Fibroblast of skin of abdomen (primary cell): ENCODE measurements at regions not wholly inside any gene's neighbourhood (a gene's known extent, or its start where the extent isn't known, plus 50 kb on each side); places are given as distances from the start of the nearest gene placed in this dataset.

Experiments
- DNase-seq: peaks from one replicate; pipeline ENCODE4 v3.0.0-alpha.2; 2013

DNA sequence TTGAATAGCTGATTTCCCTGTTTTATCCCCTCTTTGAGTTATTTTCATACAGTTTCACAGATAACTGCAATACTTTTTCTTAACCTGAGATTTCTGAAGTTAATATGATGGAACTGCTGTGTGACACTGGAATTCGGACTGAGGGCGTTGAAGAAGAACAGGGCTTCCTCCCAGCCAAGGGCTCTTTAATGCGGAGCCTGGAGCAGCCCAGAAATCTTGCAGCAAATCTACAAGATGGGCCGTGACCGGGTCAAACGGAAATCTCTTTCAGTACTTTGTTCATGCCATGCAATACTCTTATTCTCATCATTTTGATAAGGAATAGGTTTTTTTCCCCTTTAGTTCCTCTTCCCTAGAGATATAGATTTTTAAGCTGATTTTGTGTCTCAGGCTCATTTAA lies 236.8 kb upstream of the IRX4 start:
- DNase-seq = no peak

DNA sequence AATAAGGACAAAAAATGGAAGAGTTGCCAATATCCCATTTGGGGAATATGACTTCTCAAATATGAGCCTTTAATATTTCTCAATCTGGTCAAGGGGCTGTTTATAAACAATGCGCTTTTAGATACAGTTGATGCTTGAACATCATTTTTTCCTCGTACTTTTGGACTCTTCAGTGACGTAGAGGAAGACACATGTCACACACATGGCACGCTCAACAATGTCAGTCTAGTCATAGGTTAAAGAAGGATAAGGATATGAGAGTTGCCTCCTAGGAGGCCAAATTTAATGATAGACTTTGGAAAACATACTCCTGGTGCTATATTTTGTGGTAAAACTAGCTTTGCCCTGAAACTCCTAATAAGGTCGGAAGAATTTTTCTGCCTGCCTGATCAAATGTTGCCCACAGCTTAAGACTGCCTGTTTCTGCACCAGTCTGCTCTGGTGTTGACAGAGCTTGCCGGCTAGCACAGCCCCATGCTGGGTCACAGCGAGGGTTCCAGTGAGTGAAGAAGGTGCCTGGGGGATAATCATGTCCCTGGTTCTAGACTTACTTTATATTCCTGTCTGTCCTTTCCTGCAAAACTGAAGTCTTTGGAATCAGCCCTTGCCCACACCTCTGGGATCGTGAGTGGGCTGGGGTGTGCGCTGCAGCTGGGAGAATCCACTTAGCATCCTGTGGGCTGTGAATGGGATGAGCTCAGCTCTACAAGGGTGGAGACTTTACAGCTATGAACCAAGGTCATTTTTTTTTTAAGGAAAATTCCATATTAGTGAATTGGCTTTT lies 230.8 kb upstream of the IRX4 start:
- DNase-seq = no peak

DNA sequence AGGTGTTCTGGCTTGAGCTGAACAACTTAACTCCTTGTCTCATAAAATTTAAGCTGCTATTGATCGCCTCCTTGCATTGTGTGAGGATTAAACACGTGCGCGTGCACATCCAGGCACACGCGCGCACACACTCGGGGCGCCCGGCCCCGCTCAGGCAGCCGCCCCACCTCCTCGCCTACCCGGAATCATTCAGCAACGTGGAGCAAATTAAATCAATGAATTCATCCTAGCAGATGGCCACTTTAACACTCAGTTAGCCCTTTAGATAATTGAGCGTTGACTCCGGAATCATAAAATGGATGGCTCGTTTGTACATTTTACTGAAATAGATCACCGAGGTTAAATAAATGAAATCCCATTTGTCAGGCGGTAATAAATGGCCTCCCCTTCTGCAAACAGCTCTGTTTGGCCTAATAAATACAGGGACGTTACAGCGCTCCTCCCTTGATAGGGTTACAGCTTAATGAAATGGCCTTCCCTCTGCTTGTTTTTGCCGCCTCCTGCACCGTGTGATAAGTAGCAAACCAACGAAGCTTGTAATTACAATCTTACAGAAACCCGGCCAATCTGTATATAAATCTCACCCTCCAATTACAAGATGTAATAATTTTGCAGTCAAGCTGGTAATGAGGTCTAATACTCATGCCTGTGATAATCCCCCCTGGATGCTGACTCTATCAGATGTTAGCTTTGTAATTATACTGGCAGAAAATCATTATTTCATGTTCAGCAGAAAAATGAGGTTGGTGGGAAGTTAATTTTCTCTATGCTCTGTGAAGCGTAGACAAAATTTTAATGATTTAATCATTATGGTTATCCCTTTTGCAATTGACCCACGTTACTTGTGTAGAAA lies 229.7 kb upstream of the IRX4 start:
- no peak for DNase-seq

DNA sequence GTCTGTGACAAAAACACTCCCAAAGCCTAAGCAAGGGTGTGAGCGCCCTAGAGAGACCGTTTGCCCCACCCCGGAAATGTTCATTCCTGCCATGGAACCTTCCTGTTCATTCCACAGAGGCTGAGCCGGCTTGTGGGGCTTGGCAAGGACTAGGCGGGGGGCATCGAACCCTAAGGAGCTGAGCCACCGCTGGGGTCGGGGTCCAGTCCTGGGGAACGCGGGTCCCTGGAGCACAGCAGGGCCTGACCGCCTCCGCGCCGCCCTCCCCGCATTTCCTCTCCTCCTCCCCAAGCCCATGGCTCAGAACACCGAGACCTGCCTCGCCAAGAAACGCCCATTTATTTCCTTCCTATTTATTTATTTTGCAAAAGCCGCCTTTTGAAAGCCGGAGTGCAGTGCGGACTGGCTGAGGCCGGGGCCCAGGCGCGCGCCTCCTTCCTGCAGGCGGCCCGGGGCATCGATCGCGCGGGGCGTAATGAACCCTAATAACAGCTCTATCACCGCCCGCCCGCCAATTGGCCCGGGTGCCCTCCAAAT lies 228.9 kb upstream of the IRX4 start:
- no peak for DNase-seq

DNA sequence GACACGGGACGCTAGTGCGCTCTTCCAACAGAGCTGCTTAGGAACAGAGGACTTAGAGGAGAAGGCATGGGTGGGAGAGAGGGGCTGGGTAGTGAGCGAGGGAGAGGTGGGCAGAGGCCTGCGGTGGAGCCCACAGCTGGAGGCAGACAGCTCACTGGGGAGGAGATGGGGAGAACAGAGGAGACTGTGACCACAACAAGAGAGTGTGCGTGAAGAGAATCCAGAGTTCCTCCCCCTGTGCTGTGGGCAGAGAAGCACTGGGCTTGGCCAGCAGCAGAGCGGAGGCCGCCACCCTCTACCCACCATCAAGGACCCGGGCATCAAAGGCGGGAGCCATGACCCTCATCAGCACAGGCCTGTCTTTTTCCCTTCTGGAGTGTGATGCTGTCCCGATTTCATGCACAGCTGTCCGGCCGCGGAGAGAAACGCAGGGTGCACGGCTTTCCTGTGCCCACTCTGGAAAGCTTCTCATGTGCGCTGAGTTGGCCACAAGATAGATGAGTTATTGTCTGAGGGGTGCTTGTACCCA lies 228.3 kb upstream of the IRX4 start:
- DNase-seq = no peak

DNA sequence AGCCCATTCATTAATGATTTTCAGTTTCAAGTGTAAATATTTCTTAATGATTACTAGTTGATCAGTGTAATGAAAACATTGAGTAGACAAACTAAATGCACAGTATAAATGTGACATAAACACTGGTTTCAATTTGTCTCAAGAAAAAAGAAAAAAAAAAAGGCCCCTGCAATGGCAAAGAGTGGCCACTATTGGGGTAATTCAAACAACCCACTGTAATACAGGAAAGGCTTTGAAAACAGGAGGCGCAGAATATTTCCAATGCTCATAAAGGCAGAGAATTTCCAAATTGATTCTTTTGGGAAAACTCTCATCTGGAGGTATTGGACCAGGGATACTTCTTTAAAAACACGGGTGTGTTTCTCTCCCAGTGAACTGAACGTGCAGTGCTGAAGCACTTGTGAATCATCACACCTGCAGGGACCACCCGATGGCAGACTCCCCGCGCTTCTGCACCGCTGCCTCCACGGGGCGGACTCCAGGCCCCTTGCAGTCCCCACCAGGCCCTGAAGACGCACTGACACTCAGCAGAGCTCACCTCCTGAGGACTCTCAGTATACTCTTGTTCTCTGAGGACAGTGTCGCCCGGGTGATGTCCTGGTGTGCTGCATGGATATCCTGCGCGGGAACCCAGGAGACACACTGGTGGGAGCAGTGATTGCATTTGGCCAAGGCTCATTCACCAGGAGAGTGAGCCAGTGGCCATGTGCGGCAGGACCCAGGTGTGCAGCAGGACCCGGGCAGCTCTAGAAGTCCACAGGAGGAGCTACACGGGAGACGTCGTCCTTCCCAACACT lies 227.6 kb upstream of the IRX4 start:
- DNase-seq = no peak

DNA sequence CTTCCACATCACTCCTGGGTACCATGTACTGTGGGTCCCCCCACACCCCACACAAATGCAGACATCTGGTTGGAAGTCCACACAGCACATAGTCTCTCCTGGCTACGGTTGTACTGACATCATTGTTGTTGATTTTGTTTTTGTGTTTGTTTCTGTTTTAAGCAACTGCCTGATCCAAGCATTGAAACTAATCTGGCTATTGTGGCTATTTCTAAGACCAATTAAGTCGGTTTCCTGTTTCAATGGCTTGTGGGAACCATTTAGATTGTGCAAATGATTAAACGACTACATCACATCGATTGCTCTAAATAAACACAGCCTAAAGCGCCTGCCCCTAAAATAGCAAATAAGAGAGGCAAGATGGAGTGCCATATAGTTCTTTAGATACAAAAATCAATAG lies 226.8 kb upstream of the IRX4 start:
- no peak for DNase-seq

DNA sequence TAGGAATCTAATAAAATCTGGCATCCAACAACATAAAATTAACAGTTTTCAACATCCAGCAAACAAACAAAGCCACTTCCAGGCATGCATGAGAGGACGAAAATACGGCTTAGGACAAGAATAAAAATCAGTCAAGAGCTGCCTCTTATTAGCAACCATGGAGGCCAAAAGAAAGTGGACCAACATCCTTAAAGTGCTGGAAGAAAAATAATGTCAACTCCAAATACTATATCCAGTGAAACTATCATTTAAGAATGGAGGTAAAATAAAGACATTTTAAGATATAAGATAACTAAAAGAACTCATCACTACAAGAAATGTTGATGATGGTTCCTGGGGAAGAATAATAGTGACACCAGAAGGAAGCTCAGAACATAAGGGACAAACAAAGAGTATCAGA lies 224.0 kb upstream of the IRX4 start:
- no peak for DNase-seq

DNA sequence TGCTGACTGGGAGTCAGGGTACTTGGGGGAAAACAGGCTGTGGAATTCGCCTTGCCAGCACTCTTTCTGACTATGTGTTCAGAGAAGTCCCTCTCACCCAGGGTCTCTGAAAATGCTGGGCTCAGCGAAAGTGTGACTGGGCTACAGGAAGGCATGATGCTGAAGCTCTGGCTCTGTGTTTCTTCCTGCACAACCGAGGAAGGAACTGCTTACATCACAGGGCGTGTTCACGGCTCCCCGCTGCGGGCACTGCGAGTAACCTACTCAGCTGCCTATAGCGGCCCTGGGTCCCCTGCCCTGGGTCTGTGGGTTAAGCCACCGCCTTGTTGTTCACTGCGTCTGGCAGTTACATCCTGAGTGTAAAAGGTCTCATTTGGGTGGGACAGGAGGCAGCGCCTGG lies 222.4 kb upstream of the IRX4 start:
- no peak for DNase-seq

DNA sequence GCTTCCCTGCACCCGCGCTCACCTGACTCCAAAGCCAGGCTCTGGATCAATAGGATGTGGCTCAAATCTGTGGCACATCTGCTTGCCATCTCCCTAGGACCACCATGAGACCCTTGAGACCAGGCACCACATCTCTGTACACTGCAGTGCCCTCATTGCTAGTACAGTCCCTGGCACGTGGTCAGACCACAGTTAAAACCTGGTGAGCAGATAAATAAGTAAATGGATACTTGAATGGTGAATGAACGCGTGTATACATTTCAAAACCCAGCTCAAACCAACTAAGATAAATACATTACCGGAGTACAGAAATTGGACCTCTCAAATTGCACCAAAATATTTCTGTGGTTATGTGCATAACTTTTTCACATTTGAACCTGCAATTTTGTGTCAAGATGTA lies 221.2 kb upstream of the IRX4 start:
- no peak for DNase-seq

DNA sequence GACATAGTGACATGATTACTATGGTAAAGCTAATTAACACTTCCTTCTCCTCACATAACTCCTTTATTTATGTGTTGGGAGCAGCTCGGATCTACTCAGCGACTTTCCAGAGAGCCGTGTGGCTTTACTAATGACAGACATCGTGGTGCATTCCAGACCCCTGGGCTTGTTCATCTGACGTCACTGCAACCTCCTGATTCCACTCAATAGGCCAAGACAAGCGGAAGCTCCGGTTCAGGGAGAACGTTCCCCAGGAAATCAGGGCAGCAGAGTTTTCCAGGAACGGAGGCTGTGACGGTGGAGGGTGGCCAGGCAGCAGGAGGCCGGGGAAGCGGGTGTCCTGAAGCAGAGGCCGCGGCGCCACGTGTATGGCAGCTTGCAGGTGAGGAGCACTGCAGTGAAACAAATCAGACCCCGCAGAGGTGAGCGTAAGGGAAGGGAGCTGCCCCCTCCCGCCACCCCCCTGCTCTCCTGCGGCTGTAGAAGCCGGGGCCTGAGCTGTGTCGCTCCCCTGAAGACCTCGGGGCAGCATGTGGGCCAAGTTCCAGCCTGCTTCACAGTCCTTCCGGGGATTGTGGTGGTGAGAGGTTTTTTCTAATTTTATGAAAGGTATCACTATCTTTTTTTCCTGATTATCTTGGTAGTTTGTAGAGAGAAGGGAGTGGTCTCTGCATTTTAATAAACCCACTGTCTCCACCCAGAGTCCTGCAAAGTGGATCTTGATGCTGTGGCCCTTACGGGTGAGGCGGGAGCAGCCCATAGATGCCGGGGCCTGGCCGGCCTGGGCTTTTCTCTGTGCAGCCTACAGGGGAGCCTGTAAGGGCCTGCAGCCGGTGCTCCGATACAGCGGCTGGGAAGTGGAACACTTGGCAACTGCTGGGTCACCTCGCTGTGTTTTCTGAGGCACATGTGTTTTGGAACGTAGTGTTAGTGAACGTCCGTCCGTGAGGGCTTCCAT lies 220.4 kb upstream of the IRX4 start:
- no peak for DNase-seq

DNA sequence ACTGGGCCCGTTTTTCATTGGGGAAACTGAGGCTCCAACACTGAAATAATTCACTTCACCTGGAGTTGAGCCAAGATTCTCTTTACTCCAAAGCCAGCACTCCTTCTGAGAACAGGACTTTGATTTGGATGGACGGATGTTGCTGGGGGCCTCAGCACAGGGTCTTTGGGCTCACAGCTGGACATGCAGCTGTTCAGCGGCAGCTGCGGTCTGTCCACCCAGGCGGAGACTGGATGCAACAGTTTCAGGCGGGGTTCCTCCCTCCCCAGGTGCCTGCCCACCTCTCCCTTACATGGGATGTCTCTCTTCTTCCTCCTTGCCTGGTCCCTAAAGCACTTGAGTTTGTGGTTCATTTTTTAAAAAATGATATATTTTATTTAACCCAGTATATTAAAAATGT lies 219.0 kb upstream of the IRX4 start:
- DNase-seq = no peak

DNA sequence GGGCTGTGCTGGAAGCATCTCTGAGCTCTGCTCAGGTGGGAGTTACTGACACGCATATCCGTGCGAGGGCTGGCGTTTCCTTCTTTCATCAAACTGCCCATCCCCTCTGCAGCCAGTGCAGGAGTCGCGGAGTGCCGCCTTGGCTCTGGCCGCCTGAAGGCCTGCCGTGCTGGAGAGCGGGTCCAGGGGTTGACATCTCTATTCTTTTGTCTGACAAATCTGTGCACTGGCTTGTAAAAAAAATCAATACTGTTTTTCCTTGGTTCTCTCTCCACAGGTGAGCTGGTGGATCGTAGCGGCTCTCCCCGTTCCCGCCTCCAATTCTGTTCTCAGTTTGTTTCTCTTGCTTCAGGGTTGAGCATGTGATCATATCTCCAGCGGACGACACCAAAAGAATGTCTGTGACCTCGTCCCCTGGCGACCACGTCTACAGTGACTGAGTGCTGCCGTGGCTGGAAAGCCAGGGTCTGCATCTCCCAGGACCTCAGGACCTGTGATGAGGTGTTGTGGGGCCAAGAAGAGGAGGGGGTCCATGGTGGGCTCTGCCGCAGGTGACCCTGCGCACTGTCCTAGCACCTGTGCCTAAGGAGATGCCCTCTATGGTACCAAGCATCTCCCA lies 214.3 kb upstream of the IRX4 start:
- DNase-seq = no peak

DNA sequence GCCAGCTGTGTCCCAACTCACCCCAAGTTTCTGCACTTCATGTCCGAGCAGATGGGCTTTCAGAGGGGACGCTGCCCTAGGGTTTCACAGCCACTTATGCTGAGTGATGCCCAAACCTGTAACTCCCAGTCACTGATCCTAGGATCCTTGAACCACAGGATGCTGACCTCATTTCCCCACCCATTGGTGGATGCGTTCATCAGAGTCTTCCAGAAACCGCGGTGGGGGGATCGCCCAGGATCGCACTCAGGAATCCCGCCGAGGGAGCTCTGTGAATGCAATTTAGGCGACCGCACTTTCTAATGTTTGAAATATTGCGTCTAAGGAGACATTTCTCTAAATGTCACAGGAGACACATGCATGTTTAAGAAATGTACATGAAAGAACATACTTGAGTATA lies 212.3 kb upstream of the IRX4 start:
- DNase-seq = no peak

DNA sequence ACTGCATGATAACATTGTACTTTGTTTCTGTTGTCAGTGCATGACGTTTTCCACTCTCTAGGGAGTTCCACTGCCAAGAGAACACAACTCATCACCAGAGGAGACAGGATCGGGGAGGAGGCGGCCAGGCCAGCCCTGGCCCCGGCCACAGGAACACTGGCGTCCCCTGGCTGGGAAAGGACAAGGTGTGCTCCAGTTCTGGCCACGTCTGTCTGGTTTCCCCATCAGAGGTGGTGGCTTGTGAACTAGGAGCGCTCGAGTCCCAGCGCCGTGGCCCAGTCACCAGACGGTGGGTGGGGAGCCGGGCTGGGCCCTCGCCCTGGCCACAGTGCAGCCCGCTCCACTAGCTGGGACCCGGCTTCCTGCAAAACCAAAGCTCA lies 211.9 kb upstream of the IRX4 start:
- DNase-seq = no peak

DNA sequence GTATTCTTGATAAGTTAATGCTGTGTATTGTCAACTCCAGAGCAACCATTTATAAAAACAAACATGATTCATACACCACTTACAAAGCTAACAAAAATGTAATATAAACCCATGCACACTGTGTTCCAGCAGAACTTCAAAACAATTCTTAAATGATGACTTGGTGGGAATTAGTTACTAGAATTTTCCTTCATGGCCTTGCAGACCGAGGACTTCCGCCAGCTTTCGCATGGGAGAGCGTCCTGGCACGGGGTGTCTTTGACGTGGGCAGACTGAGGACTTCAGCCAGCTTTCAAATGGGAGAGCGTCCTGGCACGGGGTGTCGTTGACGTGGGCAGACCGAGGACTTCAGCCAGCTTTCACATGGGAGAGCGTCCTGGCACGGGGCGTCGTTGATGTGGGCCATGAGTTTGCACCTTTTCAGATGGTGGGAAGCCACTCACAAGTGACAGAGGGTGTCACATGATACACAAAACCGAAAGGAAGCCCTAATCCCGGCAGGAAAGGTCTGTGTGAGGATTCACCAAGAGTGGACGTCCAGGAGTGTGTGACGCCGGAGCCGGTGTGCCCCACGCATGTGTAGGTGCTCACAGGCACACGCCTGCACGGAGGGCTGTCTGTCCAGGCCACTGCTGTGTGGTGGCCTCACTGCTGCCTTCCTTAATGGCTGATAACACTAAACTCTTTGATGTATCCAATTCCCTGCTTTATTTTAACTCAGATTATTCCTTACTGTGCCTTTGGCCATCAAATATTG lies 211.3 kb upstream of the IRX4 start:
- DNase-seq = no peak

DNA sequence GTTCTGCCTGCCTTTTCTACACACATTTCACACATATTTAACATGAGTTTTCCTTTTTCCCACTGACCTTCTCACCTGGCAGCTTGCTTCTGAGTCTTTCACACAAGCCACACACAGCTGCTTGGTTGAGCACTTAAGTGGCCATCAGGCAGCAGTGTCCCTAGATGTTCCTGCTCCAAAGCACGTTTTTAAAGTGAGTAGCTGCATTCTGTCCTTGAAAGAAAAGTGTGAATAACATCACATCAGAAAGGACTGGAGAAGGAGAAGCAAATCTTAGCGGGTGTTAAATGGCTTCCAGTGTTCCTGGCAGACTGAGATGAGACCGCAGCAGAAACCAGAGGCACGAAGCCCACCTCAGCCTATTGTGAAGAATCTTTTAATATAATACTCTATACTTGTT lies 209.2 kb upstream of the IRX4 start:
- no peak for DNase-seq

DNA sequence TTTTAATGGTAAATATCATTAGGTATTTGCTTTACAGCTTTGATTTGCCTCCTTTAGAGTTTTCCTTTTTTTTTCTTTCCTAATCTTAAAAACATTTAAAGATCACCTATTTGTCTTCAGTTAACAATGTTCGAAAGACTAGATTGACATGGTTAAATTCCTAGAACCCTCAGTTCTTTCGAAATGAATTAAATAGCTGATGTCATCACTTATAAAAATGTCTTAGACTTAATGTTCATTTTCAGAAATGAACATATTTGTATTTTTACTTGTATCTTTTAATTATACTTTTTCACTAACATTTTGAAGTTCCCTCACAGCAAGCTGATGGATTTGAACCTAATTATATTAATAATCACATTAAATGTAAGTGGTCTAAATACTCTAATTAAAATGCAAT lies 205.3 kb upstream of the IRX4 start:
- DNase-seq = no peak

DNA sequence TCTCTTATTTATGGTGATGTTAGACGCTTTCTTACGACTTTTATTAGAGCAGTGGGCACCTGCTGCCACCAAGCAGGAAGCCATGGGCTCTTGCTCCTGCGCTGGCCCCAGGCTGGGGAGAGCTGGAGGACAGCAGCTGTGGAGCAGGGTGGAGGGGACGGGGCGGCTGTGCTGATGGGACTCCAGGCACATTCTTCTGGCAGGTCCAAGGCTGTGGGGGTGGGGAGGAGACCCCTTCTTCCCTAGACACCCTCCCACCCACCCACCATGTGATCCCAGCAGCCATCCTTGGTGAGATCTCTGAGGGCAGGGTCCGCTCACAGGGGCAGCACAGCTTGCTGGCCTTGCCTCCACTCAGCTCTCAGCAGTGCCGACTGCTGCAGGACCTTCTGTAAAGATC lies 192.6 kb upstream of the IRX4 start:
- DNase-seq = no peak

DNA sequence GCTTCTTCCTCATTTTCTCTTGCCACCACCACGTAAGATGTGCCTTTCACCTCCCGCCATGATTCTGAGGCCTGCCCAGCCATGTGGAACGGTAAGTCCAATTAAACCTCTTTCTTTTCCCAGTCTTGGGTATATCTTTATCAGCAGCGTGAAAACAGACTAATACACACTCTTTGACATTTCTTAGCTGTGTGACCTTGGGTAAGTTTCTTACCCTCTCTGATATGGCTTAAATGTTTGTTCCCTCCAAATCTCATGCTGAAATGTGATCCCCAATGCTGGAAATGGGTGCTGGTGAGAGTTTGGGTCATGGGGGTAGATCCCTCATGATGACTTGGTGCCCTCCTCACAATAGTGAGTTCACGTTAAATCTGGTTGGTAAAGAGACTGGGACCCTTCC lies 188.8 kb upstream of the IRX4 start:
- no peak for DNase-seq
